ENCODE measurements at regions not wholly inside any gene's neighbourhood (a gene's known extent, or its start where the extent isn't known, plus 50 kb on each side); places are given as distances from the start of the nearest gene placed in this dataset.

- no peak for DNase-seq (ENCODE audit: low read depth in 2 of 2)
- no peak for TF ChIP-seq CTCF (IDR thresholded peaks at IDR 0.05; ENCODE audit: low read depth, low read length)
- H3K4me3 ChIP-seq (replicated peaks in 1 of 2; ENCODE audit: low read depth in 2 of 2, low read length in 2 of 2), result no peak overlapping the region
Observed at GRCh38 chr9:94174164-94174563, 84.9 kb upstream of the ZNF169 start.

- DNase-seq (ENCODE audit: low read depth in 2 of 2), result peak in 1 of 2 donors; percentile 53
- no peak for TF ChIP-seq CTCF (IDR thresholded peaks at IDR 0.05; ENCODE audit: low read depth, low read length)
- H3K4me3 ChIP-seq (replicated peaks in 1 of 2; ENCODE audit: low read depth in 2 of 2, low read length in 2 of 2), result no peak overlapping the region
Observed at GRCh38 chr9:94175669-94176068, 83.4 kb upstream of the ZNF169 start.

GRCh38 chr9:94176608-94177007, 82.5 kb upstream of the ZNF169 start:
- no peak for TF ChIP-seq CTCF (IDR thresholded peaks at IDR 0.05; ENCODE audit: low read depth, low read length)
- no peak for DNase-seq (ENCODE audit: low read depth in 2 of 2)
- no peak overlapping the region for H3K4me3 ChIP-seq (replicated peaks in 1 of 2; ENCODE audit: low read depth in 2 of 2, low read length in 2 of 2)

- DNase-seq (ENCODE audit: low read depth in 2 of 2), result no peak
- TF ChIP-seq CTCF (IDR thresholded peaks at IDR 0.05; ENCODE audit: low read depth, low read length), result no peak
- no peak overlapping the region for H3K4me3 ChIP-seq (replicated peaks in 1 of 2; ENCODE audit: low read depth in 2 of 2, low read length in 2 of 2)
Observed at GRCh38 chr9:94178927-94179326, 80.2 kb upstream of the ZNF169 start.

- no peak for DNase-seq (ENCODE audit: low read depth in 2 of 2)
- no peak for TF ChIP-seq CTCF (IDR thresholded peaks at IDR 0.05; ENCODE audit: low read depth, low read length)
- H3K4me3 ChIP-seq (replicated peaks in 1 of 2; ENCODE audit: low read depth in 2 of 2, low read length in 2 of 2), result no peak overlapping the region
Observed at GRCh38 chr9:94181408-94182181, 77.5 kb upstream of the ZNF169 start.

- H3K4me3 ChIP-seq (replicated peaks in 1 of 2; ENCODE audit: low read depth in 2 of 2, low read length in 2 of 2), result no peak overlapping the region
- TF ChIP-seq CTCF (IDR thresholded peaks at IDR 0.05; ENCODE audit: low read depth, low read length), result no peak
- no peak for DNase-seq (ENCODE audit: low read depth in 2 of 2)
Observed at GRCh38 chr9:94182532-94182931, 76.6 kb upstream of the ZNF169 start.
